ENCODE measurements at regions not wholly inside any gene's neighbourhood (a gene's known extent, or its start where the extent isn't known, plus 50 kb on each side); places are given as distances from the start of the nearest gene placed in this dataset.

- TF ChIP-seq CTCF (IDR thresholded peaks at IDR 0.05): no peak
- H3K27ac Mint-ChIP-seq (ENCODE audit: unreplicated experiment): peak overlapping the region; percentile 71
- H3K4me3 Mint-ChIP-seq (ENCODE audit: unreplicated experiment): peak overlapping the region; percentile 39
- H3K36me3 Mint-ChIP-seq (ENCODE audit: low read depth): no peaks in the 10 kb centered on the region
- no peaks in the 10 kb centered on the region for H3K27me3 Mint-ChIP-seq (ENCODE audit: low read depth)
- DNase-seq (ENCODE audit: low spot score): no peak
- peaks cover 3% of the 10 kb centered on the region for H3K9me3 Mint-ChIP-seq (ENCODE audit: low read depth)
- peaks cover 16% of the 10 kb centered on the region for H3K4me1 Mint-ChIP-seq (ENCODE audit: low read depth)
These were observed 139.5 kb upstream of the BTBD3 start for GRCh38 chr20:11778206-11778570.

GRCh38 chr20:11780765-11781369 is 136.8 kb upstream of the BTBD3 start:
- DNase-seq (ENCODE audit: low spot score): no peak
- H3K27ac Mint-ChIP-seq (ENCODE audit: unreplicated experiment): no peak overlapping the region
- H3K4me1 Mint-ChIP-seq (ENCODE audit: low read depth): peaks cover 16% of the 10 kb centered on the region
- H3K4me3 Mint-ChIP-seq (ENCODE audit: unreplicated experiment): no peak overlapping the region
- no peaks in the 10 kb centered on the region for H3K36me3 Mint-ChIP-seq (ENCODE audit: low read depth)
- H3K27me3 Mint-ChIP-seq (ENCODE audit: low read depth): no peaks in the 10 kb centered on the region
- no peak for TF ChIP-seq CTCF (IDR thresholded peaks at IDR 0.05)
- no peaks in the 10 kb centered on the region for H3K9me3 Mint-ChIP-seq (ENCODE audit: low read depth)

- Mint-ChIP-seq H3K27me3 (ENCODE audit: low read depth) (no peaks in the 10 kb centered on the region), H3K4me3 (ENCODE audit: unreplicated experiment) (no peak overlapping the region)
- no peak for DNase-seq (ENCODE audit: low spot score)
These were observed 134.4 kb upstream of the BTBD3 start for GRCh38 chr20:11783102-11783850.

GRCh38 chr20:11785885-11786507 is 131.7 kb upstream of the BTBD3 start:
- no peak overlapping the region for H3K27ac Mint-ChIP-seq (ENCODE audit: unreplicated experiment)
- DNase-seq (ENCODE audit: low spot score): no peak
- H3K36me3 Mint-ChIP-seq (ENCODE audit: low read depth): no peaks in the 10 kb centered on the region
- no peaks in the 10 kb centered on the region for H3K4me1 Mint-ChIP-seq (ENCODE audit: low read depth)
- H3K9me3 Mint-ChIP-seq (ENCODE audit: low read depth): no peaks in the 10 kb centered on the region
- no peak overlapping the region for H3K4me3 Mint-ChIP-seq (ENCODE audit: unreplicated experiment)
- no peak for TF ChIP-seq CTCF (IDR thresholded peaks at IDR 0.05)
- no peaks in the 10 kb centered on the region for H3K27me3 Mint-ChIP-seq (ENCODE audit: low read depth)

More at GRCh38 chr20:11783102-11783850, 134.4 kb upstream of the BTBD3 start:
- H3K27ac Mint-ChIP-seq (ENCODE audit: unreplicated experiment): no peak overlapping the region
- no peak for TF ChIP-seq CTCF (IDR thresholded peaks at IDR 0.05)
- H3K4me1 Mint-ChIP-seq (ENCODE audit: low read depth): peaks cover 6% of the 10 kb centered on the region
- no peaks in the 10 kb centered on the region for H3K9me3 Mint-ChIP-seq (ENCODE audit: low read depth)
- H3K36me3 Mint-ChIP-seq (ENCODE audit: low read depth): no peaks in the 10 kb centered on the region

GRCh38 chr20:11790046-11790445 is 127.6 kb upstream of the BTBD3 start:
- no peaks in the 10 kb centered on the region for H3K9me3 Mint-ChIP-seq (ENCODE audit: low read depth)
- no peaks in the 10 kb centered on the region for H3K4me1 Mint-ChIP-seq (ENCODE audit: low read depth)
- H3K27ac Mint-ChIP-seq (ENCODE audit: unreplicated experiment): no peak overlapping the region
- DNase-seq (ENCODE audit: low spot score): no peak
- H3K4me3 Mint-ChIP-seq (ENCODE audit: unreplicated experiment): no peak overlapping the region
- H3K36me3 Mint-ChIP-seq (ENCODE audit: low read depth): no peaks in the 10 kb centered on the region
- no peak for TF ChIP-seq CTCF (IDR thresholded peaks at IDR 0.05)
- H3K27me3 Mint-ChIP-seq (ENCODE audit: low read depth): no peaks in the 10 kb centered on the region
